Common myeloid progenitor, CD34-positive (primary cell): ENCODE measurements at regions not wholly inside any gene's neighbourhood (a gene's known extent, or its start where the extent isn't known, plus 50 kb on each side); places are given as distances from the start of the nearest gene placed in this dataset.

Experiments used
- CTCF ChIA-PET: fragments of 350-600 bp; sonication (Branson Sonifier 250); formaldehyde crosslinking; loops from one replicate; lab custom pipeline; 2021; ENCODE audit warnings: antibody characterized with exemption; lab: Charles Lee
- POLR2A ChIA-PET: fragments of 350-600 bp; sonication (Branson Sonifier 250); formaldehyde crosslinking; loops from one replicate; lab custom pipeline; 2021; ENCODE audit warnings: antibody characterized with exemption; lab: Charles Lee
- DNase-seq, 3 donors: peaks; one replicate each; pipeline versions ENCODE4 v3.0.0 to v3.0.0-alpha.2; 2013
- H3K27ac ChIP-seq, 2 experiments: 1 replicate in 1 of 2; 2 replicates in 1 of 2; pipeline ENCODE4 v1.7.0; 2013; ENCODE audit warnings: inconsistent platforms in 2 of 2, low read length in 2 of 2, mild to moderate bottlenecking in 2 of 2, low read depth in 1 of 2, moderate library complexity in 1 of 2; ENCODE audit not compliant: severe bottlenecking in 2 of 2, insufficient read depth in 1 of 2, poor library complexity in 1 of 2
- H3K27me3 ChIP-seq, 5 experiments: replicated peaks in 2 of 5; 1 replicate in 3 of 5; 2 replicates in 2 of 5; pipeline versions ENCODE4 v1.6.1 to v1.7.0; 2013; ENCODE audit warnings: low read length in 4 of 5, mild to moderate bottlenecking in 2 of 5, moderate library complexity in 2 of 5, inconsistent platforms in 1 of 5; ENCODE audit not compliant: insufficient read depth in 5 of 5, control insufficient read depth in 4 of 5
- H3K36me3 ChIP-seq, 4 experiments: 1 replicate in 2 of 4; 2 replicates in 2 of 4; pipeline versions ENCODE4 v1.6.1 to v1.7.0; 2013; ENCODE audit warnings: low read length in 3 of 4, control low read depth in 1 of 4, mild to moderate bottlenecking in 1 of 4; ENCODE audit not compliant: control insufficient read depth in 4 of 4, insufficient read depth in 4 of 4
- H3K4me1 ChIP-seq, 4 experiments: 1 replicate in 3 of 4; 2 replicates in 1 of 4; pipeline versions ENCODE4 v1.6.1 to v1.7.1; 2013; ENCODE audit warnings: low read length in 3 of 4, mild to moderate bottlenecking in 3 of 4, control low read depth in 1 of 4, inconsistent platforms in 1 of 4, moderate library complexity in 1 of 4; ENCODE audit not compliant: control insufficient read depth in 4 of 4, insufficient read depth in 4 of 4; ENCODE audit errors: control extremely low read depth in 1 of 4
- H3K4me3 ChIP-seq, 7 experiments: 1 replicate in 4 of 7; 2 replicates in 3 of 7; pipeline versions ENCODE4 v1.5.1 to v1.7.0; 2013; ENCODE audit warnings: mild to moderate bottlenecking in 7 of 7, low read length in 6 of 7, moderate library complexity in 6 of 7, inconsistent platforms in 2 of 7, low read depth in 2 of 7, control low read depth in 1 of 7; ENCODE audit not compliant: insufficient read depth in 4 of 7, control insufficient read depth in 1 of 7; ENCODE audit errors: extremely low read depth in 1 of 7
- H3K9me3 ChIP-seq, 5 experiments: 1 replicate in 4 of 5; 2 replicates in 1 of 5; pipeline versions ENCODE4 v1.6.1 to v1.7.1; 2013; ENCODE audit warnings: low read length in 4 of 5, mild to moderate bottlenecking in 2 of 5, inconsistent platforms in 1 of 5, low read depth in 1 of 5, moderate library complexity in 1 of 5; ENCODE audit not compliant: control insufficient read depth in 4 of 5, insufficient read depth in 2 of 5; ENCODE audit errors: control extremely low read depth in 1 of 5
- WGBS: methylation state at CpG from one replicate; pipeline ENCODE4 v1.1.5; 2013; ENCODE audit not compliant: insufficient coverage; 5-methylcytosine and 5-hydroxymethylcytosine counted together

- Histone ChIP-seq H3K4me1 (no peaks in the 10 kb centered on the region), H3K9me3 (no peaks in the 10 kb centered on the region), H3K27ac (no peak overlapping the region), H3K27me3 (peaks cover 0 to 1% (median 0%) of the 10 kb centered on the region in 5 experiments), H3K36me3 (no peaks in the 10 kb centered on the region), H3K4me3 (no peak overlapping the region)
- WGBS, result no CpG with 5 or more reads among the region's 1 CpG
- ChIA-PET POLR2A (no interaction called here), CTCF (no interaction called here)
- no peak for DNase-seq
These were observed 169.4 kb upstream of the SERPINE2 start for GRCh38 chr2:224208443-224208842.

- H3K27me3 ChIP-seq, result peaks cover 0 to 1% (median 0%) of the 10 kb centered on the region in 5 experiments
- no peaks in the 10 kb centered on the region for H3K36me3 ChIP-seq
- H3K4me3 ChIP-seq, result no peak overlapping the region
- POLR2A ChIA-PET, result no interaction called here
- 80% methylated on average over 3 of the region's 3 CpGs for WGBS
- no peaks in the 10 kb centered on the region for H3K4me1 ChIP-seq
- no peaks in the 10 kb centered on the region for H3K9me3 ChIP-seq
- no peak for DNase-seq
- H3K27ac ChIP-seq, result no peak overlapping the region
- CTCF ChIA-PET, result no interaction called here
These were observed 168.9 kb upstream of the SERPINE2 start for GRCh38 chr2:224208007-224208406.

- Histone ChIP-seq H3K27ac (no peak overlapping the region), H3K4me3 (no peak overlapping the region), H3K27me3 (peaks cover 0 to 1% (median 0%) of the 10 kb centered on the region in 5 experiments), H3K4me1 (no peaks in the 10 kb centered on the region), H3K36me3 (no peaks in the 10 kb centered on the region), H3K9me3 (no peaks in the 10 kb centered on the region)
- no CpG with 5 or more reads among the region's 3 CpGs for WGBS
- no peak for DNase-seq
- ChIA-PET CTCF (no interaction called here), POLR2A (no interaction called here)
These were observed 167.7 kb upstream of the SERPINE2 start for GRCh38 chr2:224206816-224207215.

GRCh38 chr2:224202281-224202865 is 163.3 kb upstream of the SERPINE2 start:
- H3K27me3 ChIP-seq, result peaks cover 0 to 3% (median 0%) of the 10 kb centered on the region in 5 experiments
- no peak overlapping the region for H3K27ac ChIP-seq
- ChIA-PET CTCF (interaction anchor here (1.1 kb wide), 1 partner anchor 28 kb away, joined by 3 read pairs; no protein-coding TSS in a partner anchor), POLR2A (no interaction called here)
- no peaks in the 10 kb centered on the region for H3K9me3 ChIP-seq
- WGBS, result 100% methylated on average over 3 of the region's 6 CpGs
- H3K36me3 ChIP-seq, result no peaks in the 10 kb centered on the region
- no peaks in the 10 kb centered on the region for H3K4me1 ChIP-seq
- DNase-seq, result no peak
- H3K4me3 ChIP-seq, result no peak overlapping the region

- no peak overlapping the region for H3K4me3 ChIP-seq
- H3K9me3 ChIP-seq, result peaks cover 0 to 9% (median 0%) of the 10 kb centered on the region in 5 experiments
- no peak overlapping the region for H3K27ac ChIP-seq
- no peaks in the 10 kb centered on the region for H3K4me1 ChIP-seq
- H3K27me3 ChIP-seq, result peaks cover 0 to 3% (median 0%) of the 10 kb centered on the region in 5 experiments
- WGBS, result 92% methylated on average over 3 of the region's 5 CpGs
- ChIA-PET POLR2A (no interaction called here), CTCF (no interaction called here)
- no peaks in the 10 kb centered on the region for H3K36me3 ChIP-seq
- no peak for DNase-seq
These were observed 159.3 kb upstream of the SERPINE2 start for GRCh38 chr2:224198436-224198835.

GRCh38 chr2:224196810-224197209 is 157.7 kb upstream of the SERPINE2 start:
- Histone ChIP-seq H3K9me3 (peaks cover 0 to 13% (median 0%) of the 10 kb centered on the region in 5 experiments), H3K4me1 (no peaks in the 10 kb centered on the region), H3K36me3 (no peaks in the 10 kb centered on the region), H3K27me3 (peaks cover 0 to 3% (median 0%) of the 10 kb centered on the region in 5 experiments), H3K4me3 (no peak overlapping the region), H3K27ac (no peak overlapping the region)
- ChIA-PET POLR2A (no interaction called here), CTCF (no interaction called here)
- DNase-seq, result no peak
- no CpG with 5 or more reads among the region's 2 CpGs for WGBS

GRCh38 chr2:224195925-224196571 is 157.0 kb upstream of the SERPINE2 start:
- no peak for DNase-seq
- Histone ChIP-seq H3K27me3 (peaks cover 0 to 3% (median 0%) of the 10 kb centered on the region in 5 experiments), H3K36me3 (no peaks in the 10 kb centered on the region), H3K4me3 (no peak overlapping the region), H3K27ac (no peak overlapping the region), H3K9me3 (peaks cover 0 to 13% (median 0%) of the 10 kb centered on the region in 5 experiments), H3K4me1 (no peaks in the 10 kb centered on the region)
- 86% methylated on average over 1 of the region's 2 CpGs for WGBS
- ChIA-PET POLR2A (no interaction called here), CTCF (no interaction called here)
